GM12878 (cell line): ENCODE measurements at regions not wholly inside any gene's neighbourhood (a gene's known extent, or its start where the extent isn't known, plus 50 kb on each side); places are given as distances from the start of the nearest gene placed in this dataset.
A peak's percentile ranks its signal among the peaks of the same experiment; 100 is the strongest.

Experiments used
- BCL11A ChIP-seq: IDR thresholded peaks from 2 replicates; pipeline ENCODE4 v1.6.1; 2011; ENCODE audit warnings: low read depth, low read length
- CREM ChIP-seq: IDR thresholded peaks from 2 replicates; pipeline ENCODE4 v1.6.1; 2014; ENCODE audit warnings: antibody characterized with exemption, low read depth
- EED ChIP-seq: sonication (generic); IDR thresholded peaks from 2 replicates; pipeline ENCODE4 v1.6.1; 2016; ENCODE audit warnings: antibody characterized with exemption, low read depth
- GABPA ChIP-seq: IDR thresholded peaks from 2 replicates; pipeline ENCODE4 v1.6.1; 2014; ENCODE audit warnings: antibody characterized with exemption, low read depth, mild to moderate bottlenecking, inconsistent platforms
- IRF4 ChIP-seq: IDR thresholded peaks from 2 replicates; pipeline ENCODE4 v1.6.1; 2011; ENCODE audit warnings: low read depth, low read length
- MTA3 ChIP-seq: IDR thresholded peaks from 2 replicates; pipeline ENCODE4 v1.6.1; 2012; ENCODE audit warnings: low read length, inconsistent platforms, borderline replicate concordance
- NBN ChIP-seq: fragments of 450-650 bp; IDR thresholded peaks from 2 replicates; pipeline ENCODE4 v1.6.1; 2016
- NRF1 ChIP-seq: conservative IDR thresholded peaks from 2 replicates; pipeline ENCODE4 v1.6.1; 2011; ENCODE audit warnings: mild to moderate bottlenecking, low read depth, low read length, improper control_type of control experiment
- SMAD5 ChIP-seq: IDR thresholded peaks from 2 replicates; pipeline ENCODE4 v1.6.1; 2016; ENCODE audit warnings: antibody characterized with exemption, low read depth
- TBL1XR1 ChIP-seq: IDR thresholded peaks from 2 replicates; pipeline ENCODE4 v1.6.1; 2012; ENCODE audit warnings: low read depth, low read length, improper control_type of control experiment
- ZNF217 ChIP-seq: fragments of 450-650 bp; IDR thresholded peaks from 2 replicates; pipeline ENCODE4 v1.6.1; 2017; ENCODE audit warnings: antibody characterized with exemption, mild to moderate bottlenecking
- TF ChIP-seq, protein P1 (sequence below): fragments of 450-650 bp; IDR thresholded peaks from 2 replicates; pipeline ENCODE4 v1.6.1; 2018; ENCODE audit warnings: borderline replicate concordance, mild to moderate bottlenecking; ENCODE audit not compliant: partially characterized antibody
- TF ChIP-seq, protein P2 (sequence below): fragments of 450-650 bp; IDR thresholded peaks from 2 replicates; pipeline ENCODE4 v1.6.1; 2017; ENCODE audit warnings: antibody characterized with exemption, mild to moderate bottlenecking, moderate library complexity
- TF ChIP-seq, protein P3 (sequence below): IDR thresholded peaks from 2 replicates; pipeline ENCODE4 v1.6.1; 2012; ENCODE audit warnings: mild to moderate bottlenecking, low read depth, low read length
- TF ChIP-seq, protein P4 (sequence below): fragments of 450-650 bp; IDR thresholded peaks from 2 replicates; pipeline ENCODE4 v1.6.1; 2017; ENCODE audit warnings: borderline replicate concordance
- TF ChIP-seq, protein P5 (sequence below): fragments of 450-650 bp; IDR thresholded peaks from 2 replicates; pipeline ENCODE4 v1.6.1; 2014; ENCODE audit warnings: mild to moderate bottlenecking
- TF ChIP-seq, protein P6 (sequence below): IDR thresholded peaks from 2 replicates; pipeline ENCODE4 v1.6.1; 2011; ENCODE audit warnings: borderline replicate concordance, low read depth, mild to moderate bottlenecking, moderate library complexity, low read length; ENCODE audit not compliant: insufficient read depth, poor library complexity, severe bottlenecking

DNA sequence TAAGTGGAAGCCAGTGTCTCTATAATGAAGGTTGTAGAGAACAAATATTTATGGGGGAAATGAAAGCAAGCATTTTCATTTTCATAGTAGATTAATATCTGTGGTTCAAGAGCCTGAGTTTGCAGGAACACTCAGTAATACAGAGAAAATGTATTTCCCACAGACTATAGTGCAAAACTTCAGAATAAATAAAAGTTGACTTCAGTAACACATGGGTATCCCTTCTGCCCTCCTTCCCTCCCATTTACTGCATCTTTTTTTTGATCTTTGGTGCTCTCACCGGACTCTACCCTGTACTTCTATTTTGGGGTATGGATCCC lies 75.3 kb upstream of the AMN1 start (continued):
- TF ChIP-seq, protein P1, sequence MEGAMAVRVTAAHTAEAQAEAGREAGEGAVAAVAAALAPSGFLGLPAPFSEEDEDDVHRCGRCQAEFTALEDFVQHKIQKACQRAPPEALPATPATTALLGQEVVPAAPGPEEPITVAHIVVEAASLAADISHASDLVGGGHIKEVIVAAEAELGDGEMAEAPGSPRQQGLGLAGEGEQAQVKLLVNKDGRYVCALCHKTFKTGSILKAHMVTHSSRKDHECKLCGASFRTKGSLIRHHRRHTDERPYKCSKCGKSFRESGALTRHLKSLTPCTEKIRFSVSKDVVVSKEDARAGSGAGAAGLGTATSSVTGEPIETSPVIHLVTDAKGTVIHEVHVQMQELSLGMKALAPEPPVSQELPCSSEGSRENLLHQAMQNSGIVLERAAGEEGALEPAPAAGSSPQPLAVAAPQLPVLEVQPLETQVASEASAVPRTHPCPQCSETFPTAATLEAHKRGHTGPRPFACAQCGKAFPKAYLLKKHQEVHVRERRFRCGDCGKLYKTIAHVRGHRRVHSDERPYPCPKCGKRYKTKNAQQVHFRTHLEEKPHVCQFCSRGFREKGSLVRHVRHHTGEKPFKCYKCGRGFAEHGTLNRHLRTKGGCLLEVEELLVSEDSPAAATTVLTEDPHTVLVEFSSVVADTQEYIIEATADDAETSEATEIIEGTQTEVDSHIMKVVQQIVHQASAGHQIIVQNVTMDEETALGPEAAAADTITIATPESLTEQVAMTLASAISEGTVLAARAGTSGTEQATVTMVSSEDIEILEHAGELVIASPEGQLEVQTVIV, result no peak
- no peak for TF ChIP-seq NBN
- no peak for TF ChIP-seq TBL1XR1
- TF ChIP-seq, protein P2, sequence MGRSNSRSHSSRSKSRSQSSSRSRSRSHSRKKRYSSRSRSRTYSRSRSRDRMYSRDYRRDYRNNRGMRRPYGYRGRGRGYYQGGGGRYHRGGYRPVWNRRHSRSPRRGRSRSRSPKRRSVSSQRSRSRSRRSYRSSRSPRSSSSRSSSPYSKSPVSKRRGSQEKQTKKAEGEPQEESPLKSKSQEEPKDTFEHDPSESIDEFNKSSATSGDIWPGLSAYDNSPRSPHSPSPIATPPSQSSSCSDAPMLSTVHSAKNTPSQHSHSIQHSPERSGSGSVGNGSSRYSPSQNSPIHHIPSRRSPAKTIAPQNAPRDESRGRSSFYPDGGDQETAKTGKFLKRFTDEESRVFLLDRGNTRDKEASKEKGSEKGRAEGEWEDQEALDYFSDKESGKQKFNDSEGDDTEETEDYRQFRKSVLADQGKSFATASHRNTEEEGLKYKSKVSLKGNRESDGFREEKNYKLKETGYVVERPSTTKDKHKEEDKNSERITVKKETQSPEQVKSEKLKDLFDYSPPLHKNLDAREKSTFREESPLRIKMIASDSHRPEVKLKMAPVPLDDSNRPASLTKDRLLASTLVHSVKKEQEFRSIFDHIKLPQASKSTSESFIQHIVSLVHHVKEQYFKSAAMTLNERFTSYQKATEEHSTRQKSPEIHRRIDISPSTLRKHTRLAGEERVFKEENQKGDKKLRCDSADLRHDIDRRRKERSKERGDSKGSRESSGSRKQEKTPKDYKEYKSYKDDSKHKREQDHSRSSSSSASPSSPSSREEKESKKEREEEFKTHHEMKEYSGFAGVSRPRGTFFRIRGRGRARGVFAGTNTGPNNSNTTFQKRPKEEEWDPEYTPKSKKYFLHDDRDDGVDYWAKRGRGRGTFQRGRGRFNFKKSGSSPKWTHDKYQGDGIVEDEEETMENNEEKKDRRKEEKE, result no peak
- no peak for TF ChIP-seq NRF1
- TF ChIP-seq EED, result no peak
- TF ChIP-seq BCL11A, result peak; percentile 70; the same call in 1 of the 2 replicates
- TF ChIP-seq, protein P3, sequence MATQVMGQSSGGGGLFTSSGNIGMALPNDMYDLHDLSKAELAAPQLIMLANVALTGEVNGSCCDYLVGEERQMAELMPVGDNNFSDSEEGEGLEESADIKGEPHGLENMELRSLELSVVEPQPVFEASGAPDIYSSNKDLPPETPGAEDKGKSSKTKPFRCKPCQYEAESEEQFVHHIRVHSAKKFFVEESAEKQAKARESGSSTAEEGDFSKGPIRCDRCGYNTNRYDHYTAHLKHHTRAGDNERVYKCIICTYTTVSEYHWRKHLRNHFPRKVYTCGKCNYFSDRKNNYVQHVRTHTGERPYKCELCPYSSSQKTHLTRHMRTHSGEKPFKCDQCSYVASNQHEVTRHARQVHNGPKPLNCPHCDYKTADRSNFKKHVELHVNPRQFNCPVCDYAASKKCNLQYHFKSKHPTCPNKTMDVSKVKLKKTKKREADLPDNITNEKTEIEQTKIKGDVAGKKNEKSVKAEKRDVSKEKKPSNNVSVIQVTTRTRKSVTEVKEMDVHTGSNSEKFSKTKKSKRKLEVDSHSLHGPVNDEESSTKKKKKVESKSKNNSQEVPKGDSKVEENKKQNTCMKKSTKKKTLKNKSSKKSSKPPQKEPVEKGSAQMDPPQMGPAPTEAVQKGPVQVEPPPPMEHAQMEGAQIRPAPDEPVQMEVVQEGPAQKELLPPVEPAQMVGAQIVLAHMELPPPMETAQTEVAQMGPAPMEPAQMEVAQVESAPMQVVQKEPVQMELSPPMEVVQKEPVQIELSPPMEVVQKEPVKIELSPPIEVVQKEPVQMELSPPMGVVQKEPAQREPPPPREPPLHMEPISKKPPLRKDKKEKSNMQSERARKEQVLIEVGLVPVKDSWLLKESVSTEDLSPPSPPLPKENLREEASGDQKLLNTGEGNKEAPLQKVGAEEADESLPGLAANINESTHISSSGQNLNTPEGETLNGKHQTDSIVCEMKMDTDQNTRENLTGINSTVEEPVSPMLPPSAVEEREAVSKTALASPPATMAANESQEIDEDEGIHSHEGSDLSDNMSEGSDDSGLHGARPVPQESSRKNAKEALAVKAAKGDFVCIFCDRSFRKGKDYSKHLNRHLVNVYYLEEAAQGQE, result no peak
- TF ChIP-seq, protein P4, sequence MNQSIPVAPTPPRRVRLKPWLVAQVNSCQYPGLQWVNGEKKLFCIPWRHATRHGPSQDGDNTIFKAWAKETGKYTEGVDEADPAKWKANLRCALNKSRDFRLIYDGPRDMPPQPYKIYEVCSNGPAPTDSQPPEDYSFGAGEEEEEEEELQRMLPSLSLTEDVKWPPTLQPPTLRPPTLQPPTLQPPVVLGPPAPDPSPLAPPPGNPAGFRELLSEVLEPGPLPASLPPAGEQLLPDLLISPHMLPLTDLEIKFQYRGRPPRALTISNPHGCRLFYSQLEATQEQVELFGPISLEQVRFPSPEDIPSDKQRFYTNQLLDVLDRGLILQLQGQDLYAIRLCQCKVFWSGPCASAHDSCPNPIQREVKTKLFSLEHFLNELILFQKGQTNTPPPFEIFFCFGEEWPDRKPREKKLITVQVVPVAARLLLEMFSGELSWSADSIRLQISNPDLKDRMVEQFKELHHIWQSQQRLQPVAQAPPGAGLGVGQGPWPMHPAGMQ, result no peak
- peak; percentile 72 for TF ChIP-seq IRF4
- TF ChIP-seq SMAD5, result no peak
- TF ChIP-seq ZNF217, result no peak
- TF ChIP-seq MTA3, result no peak
- no peak for TF ChIP-seq GABPA
- TF ChIP-seq, protein P5, sequence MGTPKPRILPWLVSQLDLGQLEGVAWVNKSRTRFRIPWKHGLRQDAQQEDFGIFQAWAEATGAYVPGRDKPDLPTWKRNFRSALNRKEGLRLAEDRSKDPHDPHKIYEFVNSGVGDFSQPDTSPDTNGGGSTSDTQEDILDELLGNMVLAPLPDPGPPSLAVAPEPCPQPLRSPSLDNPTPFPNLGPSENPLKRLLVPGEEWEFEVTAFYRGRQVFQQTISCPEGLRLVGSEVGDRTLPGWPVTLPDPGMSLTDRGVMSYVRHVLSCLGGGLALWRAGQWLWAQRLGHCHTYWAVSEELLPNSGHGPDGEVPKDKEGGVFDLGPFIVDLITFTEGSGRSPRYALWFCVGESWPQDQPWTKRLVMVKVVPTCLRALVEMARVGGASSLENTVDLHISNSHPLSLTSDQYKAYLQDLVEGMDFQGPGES, result no peak
- peak; percentile 23; the same call in 1 of the 2 replicates for TF ChIP-seq CREM
- TF ChIP-seq, protein P6, sequence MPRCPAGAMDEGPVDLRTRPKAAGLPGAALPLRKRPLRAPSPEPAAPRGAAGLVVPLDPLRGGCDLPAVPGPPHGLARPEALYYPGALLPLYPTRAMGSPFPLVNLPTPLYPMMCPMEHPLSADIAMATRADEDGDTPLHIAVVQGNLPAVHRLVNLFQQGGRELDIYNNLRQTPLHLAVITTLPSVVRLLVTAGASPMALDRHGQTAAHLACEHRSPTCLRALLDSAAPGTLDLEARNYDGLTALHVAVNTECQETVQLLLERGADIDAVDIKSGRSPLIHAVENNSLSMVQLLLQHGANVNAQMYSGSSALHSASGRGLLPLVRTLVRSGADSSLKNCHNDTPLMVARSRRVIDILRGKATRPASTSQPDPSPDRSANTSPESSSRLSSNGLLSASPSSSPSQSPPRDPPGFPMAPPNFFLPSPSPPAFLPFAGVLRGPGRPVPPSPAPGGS, result no peak
